GM12878 (cell line): ENCODE measurements at regions not wholly inside any gene's neighbourhood (a gene's known extent, or its start where the extent isn't known, plus 50 kb on each side); places are given as distances from the start of the nearest gene placed in this dataset.

Experiments
- ATF7 ChIP-seq: fragments of 450-650 bp; IDR thresholded peaks from 2 replicates; pipeline ENCODE4 v1.6.1; 2016; ENCODE audit warnings: low read depth, mild to moderate bottlenecking
- BMI1 ChIP-seq: fragments of 450-650 bp; IDR thresholded peaks from 2 replicates; pipeline ENCODE4 v1.6.1; 2016; ENCODE audit warnings: mild to moderate bottlenecking, moderate library complexity, borderline replicate concordance
- CEBPB ChIP-seq, 2 experiments: fragments of 150-350 bp in 1 of 2; IDR thresholded peaks; 2 replicates each; pipeline ENCODE4 v1.6.1; 2012 to 2014; ENCODE audit warnings: low read depth in 2 of 2, low read length in 2 of 2, borderline replicate concordance in 1 of 2, inconsistent platforms in 1 of 2
- DPF2 ChIP-seq: fragments of 450-650 bp; IDR thresholded peaks from 2 replicates; pipeline ENCODE4 v1.6.1; 2017; ENCODE audit warnings: mild to moderate bottlenecking
- IKZF1 ChIP-seq: fragments of 450-650 bp; conservative IDR thresholded peaks from 2 replicates; pipeline ENCODE4 v1.6.1; 2017; ENCODE audit warnings: antibody characterized with exemption, mild to moderate bottlenecking
- IKZF2 ChIP-seq, 2 experiments: fragments of 450-650 bp; IDR thresholded peaks; 2 replicates each; pipeline ENCODE4 v1.6.1; 2017; ENCODE audit warnings: mild to moderate bottlenecking in 2 of 2, moderate library complexity in 2 of 2
- NR2C1 ChIP-seq: fragments of 450-650 bp; IDR thresholded peaks from 2 replicates; pipeline ENCODE4 v1.6.1; 2017; ENCODE audit warnings: antibody characterized with exemption, mild to moderate bottlenecking, moderate library complexity
- NRF1 ChIP-seq: conservative IDR thresholded peaks from 2 replicates; pipeline ENCODE4 v1.6.1; 2011; ENCODE audit warnings: mild to moderate bottlenecking, low read depth, low read length, improper control_type of control experiment
- PAX5 ChIP-seq: IDR thresholded peaks from 2 replicates; pipeline ENCODE4 v1.6.1; 2011; ENCODE audit warnings: low read depth, low read length, borderline replicate concordance
- POLR2AphosphoS5 ChIP-seq: IDR thresholded peaks from 2 replicates; pipeline ENCODE4 v1.6.1; 2011; ENCODE audit warnings: mild to moderate bottlenecking, low read length, inconsistent platforms
- RAD51 ChIP-seq: fragments of 450-650 bp; IDR thresholded peaks from 2 replicates; pipeline ENCODE4 v1.6.1; 2016; ENCODE audit warnings: moderate library complexity, mild to moderate bottlenecking, inconsistent platforms
- SMAD5 ChIP-seq: IDR thresholded peaks from 2 replicates; pipeline ENCODE4 v1.6.1; 2016; ENCODE audit warnings: antibody characterized with exemption, low read depth
- SMARCA5 ChIP-seq: fragments of 450-650 bp; IDR thresholded peaks from 2 replicates; pipeline ENCODE4 v1.6.1; 2017; ENCODE audit warnings: mild to moderate bottlenecking
- SP1 ChIP-seq: IDR thresholded peaks from one replicate; pipeline ENCODE4 v1.6.1; 2011; ENCODE audit warnings: low read depth, low read length
- SPI1 ChIP-seq: IDR thresholded peaks from 2 replicates; pipeline ENCODE4 v1.6.1; 2011; ENCODE audit warnings: low read depth, mild to moderate bottlenecking, low read length, moderate library complexity, borderline replicate concordance; ENCODE audit not compliant: insufficient read depth
- ZSCAN29 ChIP-seq: fragments of 450-650 bp; IDR thresholded peaks from 2 replicates; pipeline ENCODE4 v1.6.1; 2017; ENCODE audit warnings: mild to moderate bottlenecking, moderate library complexity
- TF ChIP-seq, protein P1 (sequence below): fragments of 450-650 bp; formaldehyde crosslinking; IDR thresholded peaks from 2 replicates; pipeline ENCODE4 v1.4.0; 2022; ENCODE audit warnings: mild to moderate bottlenecking, moderate library complexity
- TF ChIP-seq, protein P2 (sequence below): fragments of 450-650 bp; IDR thresholded peaks from 2 replicates; pipeline ENCODE4 v1.6.1; 2016; ENCODE audit warnings: mild to moderate bottlenecking, moderate library complexity, borderline replicate concordance
- TF ChIP-seq, protein P3 (sequence below): fragments of 450-650 bp; IDR thresholded peaks from 2 replicates; pipeline ENCODE4 v1.6.1; 2017; ENCODE audit warnings: antibody characterized with exemption, mild to moderate bottlenecking, moderate library complexity
- TF ChIP-seq, protein P4 (sequence below), 3 experiments: IDR thresholded peaks in 2 of 3; conservative IDR thresholded peaks in 1 of 3; 2 replicates each; pipeline ENCODE4 v1.5.1; 2011; ENCODE audit warnings: low read depth in 3 of 3, low read length in 3 of 3, mild to moderate bottlenecking in 3 of 3, control low read depth in 2 of 3, moderate library complexity in 2 of 3, inconsistent platforms in 1 of 3, mixed read lengths in 1 of 3; ENCODE audit not compliant: control insufficient read depth in 2 of 3, insufficient read depth in 1 of 3; ENCODE audit errors: extremely low read depth in 1 of 3

DNA sequence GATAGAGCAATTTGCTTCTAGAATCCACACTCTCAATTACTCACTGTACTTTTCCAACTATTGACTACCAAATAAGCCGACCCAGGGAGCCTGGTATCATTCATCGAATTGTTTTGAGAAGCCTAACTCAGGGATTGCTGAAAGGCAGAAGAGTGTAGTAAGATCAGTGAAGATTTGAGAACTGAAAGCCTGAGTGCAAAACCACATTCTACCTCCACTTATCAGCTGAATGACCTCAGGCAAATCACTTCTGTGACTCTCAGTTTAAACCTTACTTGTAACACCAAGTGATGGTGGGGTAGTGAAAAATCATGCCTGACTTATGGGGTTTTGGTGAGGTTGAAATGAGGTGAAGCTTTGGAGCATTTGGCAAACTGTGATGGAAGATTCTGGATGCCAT is 126.1 kb upstream of the MAX start (continued):
- TF ChIP-seq, protein P1, sequence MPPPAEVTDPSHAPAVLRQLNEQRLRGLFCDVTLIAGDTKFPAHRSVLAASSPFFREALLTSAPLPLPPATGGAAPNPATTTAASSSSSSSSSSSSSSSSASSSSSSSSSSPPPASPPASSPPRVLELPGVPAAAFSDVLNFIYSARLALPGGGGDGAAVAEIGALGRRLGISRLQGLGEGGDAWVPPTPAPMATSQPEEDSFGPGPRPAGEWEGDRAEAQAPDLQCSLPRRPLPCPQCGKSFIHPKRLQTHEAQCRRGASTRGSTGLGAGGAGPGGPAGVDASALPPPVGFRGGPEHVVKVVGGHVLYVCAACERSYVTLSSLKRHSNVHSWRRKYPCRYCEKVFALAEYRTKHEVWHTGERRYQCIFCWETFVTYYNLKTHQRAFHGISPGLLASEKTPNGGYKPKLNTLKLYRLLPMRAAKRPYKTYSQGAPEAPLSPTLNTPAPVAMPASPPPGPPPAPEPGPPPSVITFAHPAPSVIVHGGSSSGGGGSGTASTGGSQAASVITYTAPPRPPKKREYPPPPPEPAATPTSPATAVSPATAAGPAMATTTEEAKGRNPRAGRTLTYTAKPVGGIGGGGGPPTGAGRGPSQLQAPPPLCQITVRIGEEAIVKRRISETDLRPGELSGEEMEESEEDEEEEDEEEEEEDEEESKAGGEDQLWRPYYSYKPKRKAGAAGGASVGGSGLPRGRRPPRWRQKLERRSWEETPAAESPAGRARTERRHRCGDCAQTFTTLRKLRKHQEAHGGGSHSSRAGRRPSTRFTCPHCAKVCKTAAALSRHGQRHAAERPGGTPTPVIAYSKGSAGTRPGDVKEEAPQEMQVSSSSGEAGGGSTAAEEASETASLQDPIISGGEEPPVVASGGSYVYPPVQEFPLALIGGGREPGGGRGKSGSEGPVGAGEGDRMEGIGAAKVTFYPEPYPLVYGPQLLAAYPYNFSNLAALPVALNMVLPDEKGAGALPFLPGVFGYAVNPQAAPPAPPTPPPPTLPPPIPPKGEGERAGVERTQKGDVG (CRISPR knock-in tag) = no peak
- TF ChIP-seq NR2C1 (no peak), SP1 (peak; percentile 56), DPF2 (peak; percentile 85), NRF1 (no peak), IKZF2 (IDR thresholded peaks at IDR 0.05) (peak; percentile 82 to 91), BMI1 (peak; percentile 59; the same call in 1 of the 2 replicates), SPI1 (peak; percentile 94), CEBPB (IDR thresholded peaks at IDR 0.05; ENCODE audit: borderline replicate concordance in 1 of 2, low read depth in 2 of 2, low read length in 2 of 2) (0 out of 4 replicates have a peak, but pooled peaks of 1 of the 2 experiments have one; percentile 67), ZSCAN29 (no peak), PAX5 (peak; percentile 90), IKZF1 (peak; percentile 68; the same call in 1 of the 2 replicates), SMAD5 (no peak), POLR2AphosphoS5 (no peak), SMARCA5 (no peak; the same call in 1 of the 2 replicates), ATF7 (peak; percentile 87), RAD51 (0 out of 2 replicates have a peak, but pooled peaks have one; percentile 16)
- TF ChIP-seq, protein P2, sequence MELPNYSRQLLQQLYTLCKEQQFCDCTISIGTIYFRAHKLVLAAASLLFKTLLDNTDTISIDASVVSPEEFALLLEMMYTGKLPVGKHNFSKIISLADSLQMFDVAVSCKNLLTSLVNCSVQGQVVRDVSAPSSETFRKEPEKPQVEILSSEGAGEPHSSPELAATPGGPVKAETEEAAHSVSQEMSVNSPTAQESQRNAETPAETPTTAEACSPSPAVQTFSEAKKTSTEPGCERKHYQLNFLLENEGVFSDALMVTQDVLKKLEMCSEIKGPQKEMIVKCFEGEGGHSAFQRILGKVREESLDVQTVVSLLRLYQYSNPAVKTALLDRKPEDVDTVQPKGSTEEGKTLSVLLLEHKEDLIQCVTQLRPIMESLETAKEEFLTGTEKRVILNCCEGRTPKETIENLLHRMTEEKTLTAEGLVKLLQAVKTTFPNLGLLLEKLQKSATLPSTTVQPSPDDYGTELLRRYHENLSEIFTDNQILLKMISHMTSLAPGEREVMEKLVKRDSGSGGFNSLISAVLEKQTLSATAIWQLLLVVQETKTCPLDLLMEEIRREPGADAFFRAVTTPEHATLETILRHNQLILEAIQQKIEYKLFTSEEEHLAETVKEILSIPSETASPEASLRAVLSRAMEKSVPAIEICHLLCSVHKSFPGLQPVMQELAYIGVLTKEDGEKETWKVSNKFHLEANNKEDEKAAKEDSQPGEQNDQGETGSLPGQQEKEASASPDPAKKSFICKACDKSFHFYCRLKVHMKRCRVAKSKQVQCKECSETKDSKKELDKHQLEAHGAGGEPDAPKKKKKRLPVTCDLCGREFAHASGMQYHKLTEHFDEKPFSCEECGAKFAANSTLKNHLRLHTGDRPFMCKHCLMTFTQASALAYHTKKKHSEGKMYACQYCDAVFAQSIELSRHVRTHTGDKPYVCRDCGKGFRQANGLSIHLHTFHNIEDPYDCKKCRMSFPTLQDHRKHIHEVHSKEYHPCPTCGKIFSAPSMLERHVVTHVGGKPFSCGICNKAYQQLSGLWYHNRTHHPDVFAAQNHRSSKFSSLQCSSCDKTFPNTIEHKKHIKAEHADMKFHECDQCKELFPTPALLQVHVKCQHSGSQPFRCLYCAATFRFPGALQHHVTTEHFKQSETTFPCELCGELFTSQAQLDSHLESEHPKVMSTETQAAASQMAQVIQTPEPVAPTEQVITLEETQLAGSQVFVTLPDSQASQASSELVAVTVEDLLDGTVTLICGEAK = no peak
- TF ChIP-seq, protein P3, sequence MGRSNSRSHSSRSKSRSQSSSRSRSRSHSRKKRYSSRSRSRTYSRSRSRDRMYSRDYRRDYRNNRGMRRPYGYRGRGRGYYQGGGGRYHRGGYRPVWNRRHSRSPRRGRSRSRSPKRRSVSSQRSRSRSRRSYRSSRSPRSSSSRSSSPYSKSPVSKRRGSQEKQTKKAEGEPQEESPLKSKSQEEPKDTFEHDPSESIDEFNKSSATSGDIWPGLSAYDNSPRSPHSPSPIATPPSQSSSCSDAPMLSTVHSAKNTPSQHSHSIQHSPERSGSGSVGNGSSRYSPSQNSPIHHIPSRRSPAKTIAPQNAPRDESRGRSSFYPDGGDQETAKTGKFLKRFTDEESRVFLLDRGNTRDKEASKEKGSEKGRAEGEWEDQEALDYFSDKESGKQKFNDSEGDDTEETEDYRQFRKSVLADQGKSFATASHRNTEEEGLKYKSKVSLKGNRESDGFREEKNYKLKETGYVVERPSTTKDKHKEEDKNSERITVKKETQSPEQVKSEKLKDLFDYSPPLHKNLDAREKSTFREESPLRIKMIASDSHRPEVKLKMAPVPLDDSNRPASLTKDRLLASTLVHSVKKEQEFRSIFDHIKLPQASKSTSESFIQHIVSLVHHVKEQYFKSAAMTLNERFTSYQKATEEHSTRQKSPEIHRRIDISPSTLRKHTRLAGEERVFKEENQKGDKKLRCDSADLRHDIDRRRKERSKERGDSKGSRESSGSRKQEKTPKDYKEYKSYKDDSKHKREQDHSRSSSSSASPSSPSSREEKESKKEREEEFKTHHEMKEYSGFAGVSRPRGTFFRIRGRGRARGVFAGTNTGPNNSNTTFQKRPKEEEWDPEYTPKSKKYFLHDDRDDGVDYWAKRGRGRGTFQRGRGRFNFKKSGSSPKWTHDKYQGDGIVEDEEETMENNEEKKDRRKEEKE = no peak
- TF ChIP-seq, protein P4, sequence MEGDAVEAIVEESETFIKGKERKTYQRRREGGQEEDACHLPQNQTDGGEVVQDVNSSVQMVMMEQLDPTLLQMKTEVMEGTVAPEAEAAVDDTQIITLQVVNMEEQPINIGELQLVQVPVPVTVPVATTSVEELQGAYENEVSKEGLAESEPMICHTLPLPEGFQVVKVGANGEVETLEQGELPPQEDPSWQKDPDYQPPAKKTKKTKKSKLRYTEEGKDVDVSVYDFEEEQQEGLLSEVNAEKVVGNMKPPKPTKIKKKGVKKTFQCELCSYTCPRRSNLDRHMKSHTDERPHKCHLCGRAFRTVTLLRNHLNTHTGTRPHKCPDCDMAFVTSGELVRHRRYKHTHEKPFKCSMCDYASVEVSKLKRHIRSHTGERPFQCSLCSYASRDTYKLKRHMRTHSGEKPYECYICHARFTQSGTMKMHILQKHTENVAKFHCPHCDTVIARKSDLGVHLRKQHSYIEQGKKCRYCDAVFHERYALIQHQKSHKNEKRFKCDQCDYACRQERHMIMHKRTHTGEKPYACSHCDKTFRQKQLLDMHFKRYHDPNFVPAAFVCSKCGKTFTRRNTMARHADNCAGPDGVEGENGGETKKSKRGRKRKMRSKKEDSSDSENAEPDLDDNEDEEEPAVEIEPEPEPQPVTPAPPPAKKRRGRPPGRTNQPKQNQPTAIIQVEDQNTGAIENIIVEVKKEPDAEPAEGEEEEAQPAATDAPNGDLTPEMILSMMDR (IDR thresholded peaks at IDR 0.05 in 2 of 3, conservative IDR thresholded peaks at IDR 0.05 in 1 of 3; ENCODE audit: control insufficient read depth in 2 of 3, extremely low read depth in 1 of 3, insufficient read depth in 1 of 3, low read depth in 3 of 3, low read length in 3 of 3) = no peak
